Islet precursor cell (in vitro differentiated cells): ENCODE measurements at regions not wholly inside any gene's neighbourhood (a gene's known extent, or its start where the extent isn't known, plus 50 kb on each side); places are given as distances from the start of the nearest gene placed in this dataset.
"Not testable (repeated sequence)": the region's sequence is repeated elsewhere in the genome, so short reads cannot be mapped to it uniquely, and the experiment has no call there.

ENCODE experiments used
- DNase-seq: peaks from one replicate; pipeline ENCODE4 v3.0.0-alpha.2; 2018

- not testable (repeated sequence) for DNase-seq
These were observed 803.6 kb upstream of the ID2 start for GRCh38 chr2:7878266-7878665.

GRCh38 chr2:7878786-7879482, 802.9 kb upstream of the ID2 start:
- DNase-seq: peak; percentile 74

GRCh38 chr2:7879483-7879835, 802.4 kb upstream of the ID2 start:
- no peak for DNase-seq

- DNase-seq: no peak
These were observed 801.7 kb upstream of the ID2 start for GRCh38 chr2:7880126-7880525.

GRCh38 chr2:7880566-7880965, 801.3 kb upstream of the ID2 start:
- no peak for DNase-seq

GRCh38 chr2:7881063-7881462, 800.8 kb upstream of the ID2 start:
- DNase-seq: no peak

GRCh38 chr2:7881466-7881865, 800.4 kb upstream of the ID2 start:
- DNase-seq: no peak

GRCh38 chr2:7882296-7882695, 799.6 kb upstream of the ID2 start:
- no peak for DNase-seq

DNA sequence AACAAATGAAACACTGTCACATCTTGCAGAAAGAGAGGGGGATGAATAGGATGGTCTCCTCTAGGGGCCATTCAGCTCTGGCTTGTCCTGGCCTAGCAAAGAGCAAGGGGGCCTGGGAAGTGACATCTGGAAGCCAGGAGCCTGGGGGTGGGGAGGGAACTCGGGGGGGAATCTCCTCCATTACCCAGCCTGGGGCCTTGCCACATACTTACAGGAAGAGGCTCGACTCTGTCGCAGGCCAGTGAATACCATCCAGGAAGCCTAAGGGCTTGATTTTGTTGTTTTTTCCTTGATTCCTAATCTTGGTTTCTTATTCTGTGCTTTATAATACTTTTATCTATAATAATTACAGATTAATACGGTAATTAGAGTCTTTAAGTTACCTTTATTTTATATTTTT, 797.5 kb upstream of the ID2 start:
- no peak for DNase-seq

DNA sequence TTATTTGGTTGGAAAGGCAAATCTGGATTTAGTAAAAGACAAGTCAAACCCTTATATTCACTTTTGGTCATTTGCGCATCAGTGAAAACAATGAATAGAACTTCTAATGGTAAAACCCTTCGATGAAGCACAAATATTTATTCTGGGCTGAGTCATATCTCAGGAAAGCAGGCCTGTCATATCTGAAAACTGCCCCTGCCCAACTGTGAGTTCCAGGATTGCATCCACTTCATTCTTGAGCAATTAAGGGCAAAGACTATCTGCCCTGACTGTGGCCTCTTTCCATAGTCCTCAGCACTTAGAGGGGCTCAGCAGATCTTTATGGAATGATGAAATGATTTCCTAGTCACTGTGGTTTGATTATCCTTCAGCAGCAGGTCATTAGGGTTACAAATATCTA, 795.2 kb upstream of the ID2 start:
- DNase-seq: no peak

DNA sequence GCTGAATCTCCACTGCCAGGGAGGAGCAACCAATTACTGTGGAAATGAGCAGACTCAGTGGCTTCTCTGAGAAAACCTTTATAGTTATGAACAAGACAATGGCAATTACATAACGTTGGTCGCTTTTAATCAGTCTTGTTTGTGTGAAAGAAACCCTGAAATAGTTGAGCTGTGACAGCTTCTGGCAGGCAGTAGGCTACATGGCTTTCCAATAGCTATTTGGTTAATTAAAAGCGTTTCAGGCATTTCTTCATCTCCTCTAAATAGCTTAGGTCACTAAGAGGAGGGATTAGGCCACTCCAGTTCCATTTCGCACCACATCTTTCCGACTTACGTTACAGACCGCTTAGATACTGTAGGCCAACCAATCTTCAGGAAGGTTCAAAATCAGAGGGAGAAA, 794.4 kb upstream of the ID2 start:
- no peak for DNase-seq

GRCh38 chr2:7888876-7889275, 793.0 kb upstream of the ID2 start:
- DNase-seq: no peak

- no peak for DNase-seq
These were observed 790.5 kb upstream of the ID2 start for GRCh38 chr2:7891312-7891711.

DNA sequence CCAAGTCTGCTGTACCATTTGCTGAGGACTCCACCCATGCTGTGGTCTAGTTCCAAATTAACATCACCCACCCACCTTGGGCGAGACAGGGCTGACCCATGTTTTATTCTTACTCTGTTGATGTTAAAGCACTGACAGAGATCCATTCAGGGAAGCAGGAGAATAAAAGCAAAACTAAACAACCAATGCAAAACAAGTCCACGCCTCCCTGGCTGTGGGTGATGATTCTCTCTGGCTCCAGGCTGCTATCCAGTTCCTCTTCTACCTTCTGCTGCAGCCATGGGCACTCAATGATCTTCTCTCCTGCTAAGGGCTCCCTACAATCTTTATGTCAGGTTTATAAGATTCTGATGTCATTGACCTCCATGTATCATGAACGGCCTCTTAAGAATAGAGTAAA, 786.6 kb upstream of the ID2 start:
- DNase-seq: no peak

- no peak for DNase-seq
These were observed 784.8 kb upstream of the ID2 start for GRCh38 chr2:7896940-7897487.

GRCh38 chr2:7899241-7899640, 782.6 kb upstream of the ID2 start:
- DNase-seq: no peak

- no peak for DNase-seq
These were observed 781.9 kb upstream of the ID2 start for GRCh38 chr2:7899923-7900322.

GRCh38 chr2:7900593-7900992, 781.3 kb upstream of the ID2 start:
- DNase-seq: no peak

DNA sequence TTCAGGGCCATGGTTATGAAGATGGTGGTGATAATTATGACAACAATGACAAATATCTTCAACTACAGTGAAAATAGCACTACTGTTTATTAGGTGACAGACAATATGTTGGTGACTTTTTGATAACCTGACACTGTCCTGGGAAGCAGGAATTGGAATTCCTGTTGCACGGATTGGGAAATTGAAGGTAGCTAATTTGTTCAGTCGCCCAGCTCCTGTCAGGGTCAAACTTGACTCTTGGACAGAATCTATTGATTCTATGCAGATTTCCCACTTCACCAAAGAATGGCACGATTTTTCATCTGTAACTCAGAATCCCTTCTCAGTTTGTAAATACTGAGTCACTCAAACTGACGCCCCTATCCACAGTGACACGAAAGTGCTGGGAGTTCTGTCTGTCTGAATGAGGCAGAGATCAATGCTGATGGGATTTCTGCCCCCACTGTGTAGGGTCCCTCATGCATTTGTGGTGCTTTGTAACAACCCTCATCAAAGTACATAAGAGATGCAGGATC, 779.5 kb upstream of the ID2 start:
- DNase-seq: no peak

DNA sequence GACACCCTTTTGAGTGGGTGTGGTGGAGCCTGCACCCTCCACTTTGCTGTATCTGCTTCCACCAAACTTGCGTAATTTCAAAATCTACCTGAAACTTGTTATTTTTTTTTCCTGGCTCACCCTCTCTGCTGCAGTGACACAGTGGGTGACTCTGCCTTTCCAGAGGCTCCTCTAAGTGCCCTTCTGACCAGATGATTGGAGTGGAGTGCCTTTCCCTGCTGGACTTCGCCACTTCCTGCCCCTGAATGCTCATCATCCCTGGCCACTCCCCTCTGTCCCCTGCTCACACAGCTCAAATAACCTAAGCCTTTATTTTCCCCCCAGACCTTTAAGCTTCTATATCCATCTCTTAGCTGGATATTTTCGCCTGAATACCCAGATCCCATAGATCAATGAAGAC, 777.5 kb upstream of the ID2 start:
- DNase-seq: no peak

DNA sequence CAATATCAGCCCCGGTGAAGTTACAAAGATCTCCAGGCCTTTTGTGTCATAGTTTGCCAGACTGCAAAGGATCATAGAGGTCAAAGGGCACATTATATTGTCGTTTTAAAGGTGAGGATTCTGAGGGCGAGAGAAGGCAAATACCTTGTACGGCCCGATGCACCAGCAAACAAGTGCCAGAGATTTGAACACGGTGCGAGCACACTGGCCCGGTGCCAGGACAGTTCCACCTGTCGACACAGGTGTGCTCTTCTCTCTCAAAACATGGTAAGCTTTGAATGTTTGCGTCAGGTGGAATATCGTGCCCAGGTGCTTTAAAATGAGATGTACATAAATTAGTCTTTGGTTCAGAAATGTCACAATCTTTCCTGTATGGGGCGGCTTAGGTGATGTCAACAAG, 776.1 kb upstream of the ID2 start:
- no peak for DNase-seq

DNA sequence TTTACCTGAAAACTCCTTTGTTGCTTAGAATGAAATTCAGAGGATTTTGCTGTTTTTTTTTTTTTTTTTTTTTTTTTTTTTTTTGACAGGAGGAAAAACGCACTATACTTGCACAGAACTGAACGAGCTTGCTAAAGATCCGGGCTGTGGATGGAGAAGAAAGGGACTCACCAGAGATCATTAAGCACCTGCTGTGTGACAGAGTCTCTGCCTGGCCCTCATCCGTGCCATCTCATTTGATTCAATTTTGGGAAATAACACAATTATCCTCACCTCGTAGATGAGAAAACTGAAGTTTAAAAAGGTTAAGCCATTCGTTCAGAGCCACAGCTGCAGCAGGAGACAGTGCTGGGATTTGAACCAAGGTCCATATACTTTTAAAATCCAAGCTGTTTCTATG, 775.4 kb upstream of the ID2 start:
- no peak for DNase-seq

GRCh38 chr2:7907041-7907440, 774.8 kb upstream of the ID2 start:
- DNase-seq: no peak

DNA sequence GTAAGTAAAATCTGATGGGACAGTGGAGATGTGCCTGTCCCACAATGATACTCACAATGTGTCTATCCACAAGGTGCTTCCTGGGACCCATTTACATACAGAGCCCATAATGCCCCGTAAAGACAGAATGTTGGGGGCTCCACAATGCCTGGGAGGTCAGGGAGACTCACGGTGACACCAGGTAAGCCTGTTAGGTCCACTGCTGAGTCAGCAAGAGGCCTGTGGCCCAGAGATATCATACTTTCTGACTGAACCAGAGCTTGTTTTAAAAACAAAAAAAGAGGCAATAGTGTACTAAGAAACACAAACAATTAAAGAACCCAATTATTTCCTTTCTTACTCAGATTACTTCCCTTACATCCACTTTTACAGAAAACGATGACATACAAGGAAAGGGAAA, 771.1 kb upstream of the ID2 start:
- no peak for DNase-seq

GRCh38 chr2:7911196-7911595, 770.7 kb upstream of the ID2 start:
- no peak for DNase-seq
